ENCODE measurements at regions not wholly inside any gene's neighbourhood (a gene's known extent, or its start where the extent isn't known, plus 50 kb on each side); places are given as distances from the start of the nearest gene placed in this dataset.

GRCh38 chr14:55734731-55735130 lies 154.7 kb downstream of the KTN1 start:
- Histone ChIP-seq H3K79me2 (ENCODE audit: control insufficient read depth, insufficient read depth, low read length, unreplicated experiment) (no peaks in the 10 kb centered on the region), H3K4me1 (ENCODE audit: control insufficient read depth, insufficient read depth, low read length, unreplicated experiment) (no peaks in the 10 kb centered on the region), H3K36me3 (ENCODE audit: insufficient read depth, low read length) (no peaks in the 10 kb centered on the region), H3K27ac (ENCODE audit: low read depth, low read length) (no peak overlapping the region), H3K27me3 (ENCODE audit: insufficient read depth, low read length) (no peaks in the 10 kb centered on the region), H2AFZ (ENCODE audit: low read length, unreplicated experiment) (no peak overlapping the region), H3K4me3 (ENCODE audit: low read depth, low read length) (no peak overlapping the region)

GRCh38 chr14:55739967-55740648 lies 160.1 kb downstream of the KTN1 start:
- Histone ChIP-seq H3K27ac (ENCODE audit: low read depth, low read length) (no peak overlapping the region), H2AFZ (ENCODE audit: low read length, unreplicated experiment) (no peak overlapping the region), H3K79me2 (ENCODE audit: control insufficient read depth, insufficient read depth, low read length, unreplicated experiment) (no peaks in the 10 kb centered on the region), H3K36me3 (ENCODE audit: insufficient read depth, low read length) (no peaks in the 10 kb centered on the region), H3K27me3 (ENCODE audit: insufficient read depth, low read length) (no peaks in the 10 kb centered on the region), H3K4me3 (ENCODE audit: low read depth, low read length) (no peak overlapping the region), H3K4me1 (ENCODE audit: control insufficient read depth, insufficient read depth, low read length, unreplicated experiment) (peaks cover 3% of the 10 kb centered on the region)

GRCh38 chr14:55740649-55740989 lies 160.6 kb downstream of the KTN1 start:
- Histone ChIP-seq H3K4me1 (ENCODE audit: control insufficient read depth, insufficient read depth, low read length, unreplicated experiment) (peaks cover 3% of the 10 kb centered on the region), H2AFZ (ENCODE audit: low read length, unreplicated experiment) (no peak overlapping the region), H3K4me3 (ENCODE audit: low read depth, low read length) (no peak overlapping the region), H3K27me3 (ENCODE audit: insufficient read depth, low read length) (no peaks in the 10 kb centered on the region), H3K79me2 (ENCODE audit: control insufficient read depth, insufficient read depth, low read length, unreplicated experiment) (no peaks in the 10 kb centered on the region), H3K27ac (ENCODE audit: low read depth, low read length) (no peak overlapping the region), H3K36me3 (ENCODE audit: insufficient read depth, low read length) (no peaks in the 10 kb centered on the region)

- H3K27me3 ChIP-seq (ENCODE audit: insufficient read depth, low read length) = no peaks in the 10 kb centered on the region
- no peak overlapping the region for H3K4me3 ChIP-seq (ENCODE audit: low read depth, low read length)
- H3K4me1 ChIP-seq (ENCODE audit: control insufficient read depth, insufficient read depth, low read length, unreplicated experiment) = peaks cover 3% of the 10 kb centered on the region
- no peaks in the 10 kb centered on the region for H3K79me2 ChIP-seq (ENCODE audit: control insufficient read depth, insufficient read depth, low read length, unreplicated experiment)
- no peak overlapping the region for H3K27ac ChIP-seq (ENCODE audit: low read depth, low read length)
- no peak overlapping the region for H2AFZ ChIP-seq (ENCODE audit: low read length, unreplicated experiment)
- H3K36me3 ChIP-seq (ENCODE audit: insufficient read depth, low read length) = no peaks in the 10 kb centered on the region
Observed at GRCh38 chr14:55741240-55741639, 161.2 kb downstream of the KTN1 start.

GRCh38 chr14:55743551-55743950 lies 163.5 kb downstream of the KTN1 start:
- Histone ChIP-seq H3K36me3 (ENCODE audit: insufficient read depth, low read length) (no peaks in the 10 kb centered on the region), H3K79me2 (ENCODE audit: control insufficient read depth, insufficient read depth, low read length, unreplicated experiment) (no peaks in the 10 kb centered on the region), H3K4me3 (ENCODE audit: low read depth, low read length) (no peak overlapping the region), H2AFZ (ENCODE audit: low read length, unreplicated experiment) (no peak overlapping the region), H3K27me3 (ENCODE audit: insufficient read depth, low read length) (no peaks in the 10 kb centered on the region), H3K4me1 (ENCODE audit: control insufficient read depth, insufficient read depth, low read length, unreplicated experiment) (peaks cover 8% of the 10 kb centered on the region), H3K27ac (ENCODE audit: low read depth, low read length) (no peak overlapping the region)

- no peaks in the 10 kb centered on the region for H3K36me3 ChIP-seq (ENCODE audit: insufficient read depth, low read length)
- no peak overlapping the region for H2AFZ ChIP-seq (ENCODE audit: low read length, unreplicated experiment)
- no peak overlapping the region for H3K27ac ChIP-seq (ENCODE audit: low read depth, low read length)
- no peaks in the 10 kb centered on the region for H3K27me3 ChIP-seq (ENCODE audit: insufficient read depth, low read length)
- peaks cover 8% of the 10 kb centered on the region for H3K4me1 ChIP-seq (ENCODE audit: control insufficient read depth, insufficient read depth, low read length, unreplicated experiment)
- no peaks in the 10 kb centered on the region for H3K79me2 ChIP-seq (ENCODE audit: control insufficient read depth, insufficient read depth, low read length, unreplicated experiment)
- H3K4me3 ChIP-seq (ENCODE audit: low read depth, low read length) = no peak overlapping the region
Observed at GRCh38 chr14:55744321-55744720, 164.3 kb downstream of the KTN1 start.

DNA sequence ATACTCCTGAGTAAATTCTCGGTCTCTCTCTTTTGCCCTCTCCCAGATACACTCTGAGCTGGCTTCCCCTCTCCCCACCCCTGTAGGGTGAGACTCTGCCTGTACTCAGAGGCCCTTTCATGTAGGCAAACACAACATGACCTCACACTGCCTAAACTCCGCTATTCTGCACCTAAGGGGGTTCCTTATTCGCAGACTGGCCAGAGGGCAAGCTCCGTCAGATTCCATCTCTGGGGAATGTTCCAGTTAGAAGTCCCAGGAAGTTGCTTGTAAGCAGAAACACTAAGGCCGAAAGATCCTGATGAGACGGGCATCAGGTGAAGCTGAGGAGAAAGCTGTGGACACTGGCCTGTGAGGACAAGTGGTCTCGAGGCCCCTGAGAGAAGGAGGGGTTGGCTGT lies 165.9 kb downstream of the KTN1 start:
- no peak overlapping the region for H2AFZ ChIP-seq (ENCODE audit: low read length, unreplicated experiment)
- peaks cover 7% of the 10 kb centered on the region for H3K4me1 ChIP-seq (ENCODE audit: control insufficient read depth, insufficient read depth, low read length, unreplicated experiment)
- no peak overlapping the region for H3K27ac ChIP-seq (ENCODE audit: low read depth, low read length)
- H3K79me2 ChIP-seq (ENCODE audit: control insufficient read depth, insufficient read depth, low read length, unreplicated experiment) = no peaks in the 10 kb centered on the region
- H3K4me3 ChIP-seq (ENCODE audit: low read depth, low read length) = no peak overlapping the region
- no peaks in the 10 kb centered on the region for H3K36me3 ChIP-seq (ENCODE audit: insufficient read depth, low read length)
- no peaks in the 10 kb centered on the region for H3K27me3 ChIP-seq (ENCODE audit: insufficient read depth, low read length)

- Histone ChIP-seq H3K27me3 (ENCODE audit: insufficient read depth, low read length) (no peaks in the 10 kb centered on the region), H2AFZ (ENCODE audit: low read length, unreplicated experiment) (no peak overlapping the region), H3K79me2 (ENCODE audit: control insufficient read depth, insufficient read depth, low read length, unreplicated experiment) (no peaks in the 10 kb centered on the region), H3K36me3 (ENCODE audit: insufficient read depth, low read length) (no peaks in the 10 kb centered on the region), H3K4me3 (ENCODE audit: low read depth, low read length) (no peak overlapping the region), H3K27ac (ENCODE audit: low read depth, low read length) (no peak overlapping the region), H3K4me1 (ENCODE audit: control insufficient read depth, insufficient read depth, low read length, unreplicated experiment) (peaks cover 7% of the 10 kb centered on the region)
Observed at GRCh38 chr14:55746558-55746957, 166.6 kb downstream of the KTN1 start.

- Histone ChIP-seq H3K4me3 (ENCODE audit: low read depth, low read length) (no peak overlapping the region), H3K36me3 (ENCODE audit: insufficient read depth, low read length) (no peaks in the 10 kb centered on the region), H3K27ac (ENCODE audit: low read depth, low read length) (no peak overlapping the region), H2AFZ (ENCODE audit: low read length, unreplicated experiment) (no peak overlapping the region), H3K79me2 (ENCODE audit: control insufficient read depth, insufficient read depth, low read length, unreplicated experiment) (no peaks in the 10 kb centered on the region), H3K4me1 (ENCODE audit: control insufficient read depth, insufficient read depth, low read length, unreplicated experiment) (peaks cover 7% of the 10 kb centered on the region), H3K27me3 (ENCODE audit: insufficient read depth, low read length) (no peaks in the 10 kb centered on the region)
Observed at GRCh38 chr14:55747186-55747585, 167.2 kb downstream of the KTN1 start.

DNA sequence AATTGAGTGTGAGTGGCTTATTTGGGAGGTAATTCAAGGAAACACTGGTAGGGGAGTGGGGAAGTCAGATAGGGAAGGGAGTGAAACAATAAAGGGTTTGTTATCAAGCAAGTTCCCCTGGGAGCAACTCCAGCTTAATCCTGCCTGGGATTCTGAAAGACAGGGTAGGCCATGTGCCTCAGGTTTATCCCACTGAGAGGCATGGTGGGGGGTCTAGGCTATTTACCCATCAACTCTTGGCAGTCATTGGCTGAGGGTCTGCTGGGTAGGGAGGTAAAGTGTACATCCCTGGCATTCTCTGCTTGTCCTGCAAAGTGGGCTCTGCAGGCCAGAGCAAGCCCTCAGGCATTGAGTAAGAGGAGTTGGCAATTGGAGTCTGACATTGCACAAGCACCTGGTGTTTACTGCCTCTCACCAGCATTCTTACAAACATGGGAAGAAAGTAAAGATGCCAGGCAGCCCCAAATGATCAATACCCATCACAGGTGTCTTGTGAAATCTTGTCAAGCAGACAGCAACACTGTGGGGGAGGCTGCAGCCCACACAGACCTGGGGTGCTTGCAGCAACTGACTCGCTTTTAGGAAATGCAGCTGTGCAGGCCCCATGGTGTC lies 169.3 kb downstream of the KTN1 start:
- Histone ChIP-seq H2AFZ (ENCODE audit: low read length, unreplicated experiment) (no peak overlapping the region), H3K79me2 (ENCODE audit: control insufficient read depth, insufficient read depth, low read length, unreplicated experiment) (no peaks in the 10 kb centered on the region), H3K27ac (ENCODE audit: low read depth, low read length) (no peak overlapping the region)

DNA sequence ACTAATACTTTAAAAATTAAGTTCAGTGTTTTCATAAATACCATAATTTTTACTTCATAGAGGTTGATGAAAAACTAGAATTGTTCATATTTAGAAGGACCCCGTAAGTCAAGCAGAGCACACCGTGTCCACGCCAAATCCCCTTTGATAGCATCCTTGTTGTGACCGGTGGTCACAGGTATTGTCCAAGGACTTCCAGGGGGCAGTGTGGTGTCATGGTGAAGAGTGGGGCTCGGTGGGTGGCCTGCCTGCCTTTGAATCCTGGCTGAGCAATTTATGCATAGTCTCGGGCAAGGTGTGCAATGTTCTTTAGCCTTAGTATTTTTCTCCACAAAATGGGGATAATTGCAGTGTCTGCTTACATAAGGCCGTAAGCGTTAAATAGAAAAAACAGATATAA lies 169.9 kb downstream of the KTN1 start:
- no peaks in the 10 kb centered on the region for H3K36me3 ChIP-seq (ENCODE audit: insufficient read depth, low read length)
- no peak overlapping the region for H3K27ac ChIP-seq (ENCODE audit: low read depth, low read length)
- H3K4me1 ChIP-seq (ENCODE audit: control insufficient read depth, insufficient read depth, low read length, unreplicated experiment) = peaks cover 21% of the 10 kb centered on the region
- no peak overlapping the region for H3K4me3 ChIP-seq (ENCODE audit: low read depth, low read length)
- H2AFZ ChIP-seq (ENCODE audit: low read length, unreplicated experiment) = no peak overlapping the region
- no peaks in the 10 kb centered on the region for H3K27me3 ChIP-seq (ENCODE audit: insufficient read depth, low read length)
- H3K79me2 ChIP-seq (ENCODE audit: control insufficient read depth, insufficient read depth, low read length, unreplicated experiment) = no peaks in the 10 kb centered on the region

More for the DNA sequence above, 169.3 kb downstream of the KTN1 start:
- peaks cover 21% of the 10 kb centered on the region for H3K4me1 ChIP-seq (ENCODE audit: control insufficient read depth, insufficient read depth, low read length, unreplicated experiment)
- no peak overlapping the region for H3K4me3 ChIP-seq (ENCODE audit: low read depth, low read length)
- no peaks in the 10 kb centered on the region for H3K27me3 ChIP-seq (ENCODE audit: insufficient read depth, low read length)
- no peaks in the 10 kb centered on the region for H3K36me3 ChIP-seq (ENCODE audit: insufficient read depth, low read length)
